ENCODE measurements at regions not wholly inside any gene's neighbourhood (a gene's known extent, or its start where the extent isn't known, plus 50 kb on each side); places are given as distances from the start of the nearest gene placed in this dataset.
A peak's percentile ranks its signal among the peaks of the same experiment; 100 is the strongest.

DNA sequence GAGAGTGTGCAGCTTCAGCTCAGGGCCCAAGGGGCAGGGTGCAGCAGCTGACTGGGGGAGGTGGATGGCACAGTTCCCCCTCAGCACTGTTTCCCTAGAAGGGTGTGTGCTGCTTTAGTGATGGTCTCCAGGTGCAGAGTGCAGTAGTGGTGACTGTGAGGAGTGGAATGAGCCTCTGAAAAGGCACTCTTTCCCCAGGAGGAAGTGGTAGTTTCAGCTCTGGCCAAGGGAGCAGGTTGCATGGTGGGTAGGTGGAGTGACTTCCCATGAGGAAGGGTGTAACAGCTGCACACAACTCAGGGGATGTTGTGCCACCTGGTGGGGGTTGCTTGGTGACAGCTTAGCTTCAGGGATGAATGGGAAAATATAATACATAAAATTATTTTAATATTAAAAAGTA is 251.5 kb upstream of the NXPH2 start:
- DNase-seq (ENCODE audit: low read depth in 1 of 2, low spot score in 1 of 2), result peak; percentile 10 to 40

DNA sequence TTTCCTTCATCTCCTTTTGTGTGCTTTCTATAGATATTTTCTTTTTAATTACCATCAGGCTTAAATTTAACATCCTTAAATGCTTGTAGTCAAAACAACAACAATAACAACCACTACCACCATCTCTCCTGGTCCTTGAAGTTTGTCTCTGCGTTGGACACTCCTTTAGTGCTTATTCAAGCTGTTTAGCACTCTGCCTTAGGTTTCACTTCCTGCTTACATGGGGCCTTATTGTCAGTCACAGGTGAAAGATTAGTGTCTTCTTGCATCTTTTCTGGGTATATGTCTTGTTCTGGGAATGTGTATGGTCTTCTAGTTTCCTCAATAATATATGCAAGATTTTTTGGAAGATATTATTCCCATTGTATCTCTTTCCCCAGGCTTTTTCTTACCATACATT is 240.1 kb upstream of the NXPH2 start:
- Histone ChIP-seq H3K27ac (replicated peaks) (no peak overlapping the region), H3K4me3 (replicated peaks; ENCODE audit: insufficient read depth, low read length) (no peak overlapping the region), H3K27me3 (ENCODE audit: insufficient read depth, poor library complexity, severe bottlenecking) (no peaks in the 10 kb centered on the region)
- TF ChIP-seq POLR2AphosphoS5 (IDR thresholded peaks at IDR 0.05; ENCODE audit: low read depth) (no peak), SPI1 (IDR thresholded peaks at IDR 0.05; ENCODE audit: borderline replicate concordance, low read depth) (no peak), GABPA (IDR thresholded peaks at IDR 0.05; ENCODE audit: low read depth) (no peak)
- no peak for DNase-seq (ENCODE audit: low read depth in 1 of 2, low spot score in 1 of 2)

More for the DNA sequence above, 251.5 kb upstream of the NXPH2 start:
- Histone ChIP-seq H3K27me3 (ENCODE audit: insufficient read depth, poor library complexity, severe bottlenecking) (no peaks in the 10 kb centered on the region), H3K27ac (replicated peaks) (no peak overlapping the region), H3K4me3 (replicated peaks; ENCODE audit: insufficient read depth, low read length) (no peak overlapping the region)
- TF ChIP-seq, protein P1, sequence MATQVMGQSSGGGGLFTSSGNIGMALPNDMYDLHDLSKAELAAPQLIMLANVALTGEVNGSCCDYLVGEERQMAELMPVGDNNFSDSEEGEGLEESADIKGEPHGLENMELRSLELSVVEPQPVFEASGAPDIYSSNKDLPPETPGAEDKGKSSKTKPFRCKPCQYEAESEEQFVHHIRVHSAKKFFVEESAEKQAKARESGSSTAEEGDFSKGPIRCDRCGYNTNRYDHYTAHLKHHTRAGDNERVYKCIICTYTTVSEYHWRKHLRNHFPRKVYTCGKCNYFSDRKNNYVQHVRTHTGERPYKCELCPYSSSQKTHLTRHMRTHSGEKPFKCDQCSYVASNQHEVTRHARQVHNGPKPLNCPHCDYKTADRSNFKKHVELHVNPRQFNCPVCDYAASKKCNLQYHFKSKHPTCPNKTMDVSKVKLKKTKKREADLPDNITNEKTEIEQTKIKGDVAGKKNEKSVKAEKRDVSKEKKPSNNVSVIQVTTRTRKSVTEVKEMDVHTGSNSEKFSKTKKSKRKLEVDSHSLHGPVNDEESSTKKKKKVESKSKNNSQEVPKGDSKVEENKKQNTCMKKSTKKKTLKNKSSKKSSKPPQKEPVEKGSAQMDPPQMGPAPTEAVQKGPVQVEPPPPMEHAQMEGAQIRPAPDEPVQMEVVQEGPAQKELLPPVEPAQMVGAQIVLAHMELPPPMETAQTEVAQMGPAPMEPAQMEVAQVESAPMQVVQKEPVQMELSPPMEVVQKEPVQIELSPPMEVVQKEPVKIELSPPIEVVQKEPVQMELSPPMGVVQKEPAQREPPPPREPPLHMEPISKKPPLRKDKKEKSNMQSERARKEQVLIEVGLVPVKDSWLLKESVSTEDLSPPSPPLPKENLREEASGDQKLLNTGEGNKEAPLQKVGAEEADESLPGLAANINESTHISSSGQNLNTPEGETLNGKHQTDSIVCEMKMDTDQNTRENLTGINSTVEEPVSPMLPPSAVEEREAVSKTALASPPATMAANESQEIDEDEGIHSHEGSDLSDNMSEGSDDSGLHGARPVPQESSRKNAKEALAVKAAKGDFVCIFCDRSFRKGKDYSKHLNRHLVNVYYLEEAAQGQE (IDR thresholded peaks at IDR 0.05; ENCODE audit: insufficient replicate concordance, low read depth), result no peak
- peak; percentile 58; the same call in 1 of the 2 replicates for TF ChIP-seq SPI1 (IDR thresholded peaks at IDR 0.05; ENCODE audit: borderline replicate concordance, low read depth)
- TF ChIP-seq, protein P2, sequence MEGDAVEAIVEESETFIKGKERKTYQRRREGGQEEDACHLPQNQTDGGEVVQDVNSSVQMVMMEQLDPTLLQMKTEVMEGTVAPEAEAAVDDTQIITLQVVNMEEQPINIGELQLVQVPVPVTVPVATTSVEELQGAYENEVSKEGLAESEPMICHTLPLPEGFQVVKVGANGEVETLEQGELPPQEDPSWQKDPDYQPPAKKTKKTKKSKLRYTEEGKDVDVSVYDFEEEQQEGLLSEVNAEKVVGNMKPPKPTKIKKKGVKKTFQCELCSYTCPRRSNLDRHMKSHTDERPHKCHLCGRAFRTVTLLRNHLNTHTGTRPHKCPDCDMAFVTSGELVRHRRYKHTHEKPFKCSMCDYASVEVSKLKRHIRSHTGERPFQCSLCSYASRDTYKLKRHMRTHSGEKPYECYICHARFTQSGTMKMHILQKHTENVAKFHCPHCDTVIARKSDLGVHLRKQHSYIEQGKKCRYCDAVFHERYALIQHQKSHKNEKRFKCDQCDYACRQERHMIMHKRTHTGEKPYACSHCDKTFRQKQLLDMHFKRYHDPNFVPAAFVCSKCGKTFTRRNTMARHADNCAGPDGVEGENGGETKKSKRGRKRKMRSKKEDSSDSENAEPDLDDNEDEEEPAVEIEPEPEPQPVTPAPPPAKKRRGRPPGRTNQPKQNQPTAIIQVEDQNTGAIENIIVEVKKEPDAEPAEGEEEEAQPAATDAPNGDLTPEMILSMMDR (IDR thresholded peaks at IDR 0.05; ENCODE audit: insufficient read depth, low read length), result no peak

DNA sequence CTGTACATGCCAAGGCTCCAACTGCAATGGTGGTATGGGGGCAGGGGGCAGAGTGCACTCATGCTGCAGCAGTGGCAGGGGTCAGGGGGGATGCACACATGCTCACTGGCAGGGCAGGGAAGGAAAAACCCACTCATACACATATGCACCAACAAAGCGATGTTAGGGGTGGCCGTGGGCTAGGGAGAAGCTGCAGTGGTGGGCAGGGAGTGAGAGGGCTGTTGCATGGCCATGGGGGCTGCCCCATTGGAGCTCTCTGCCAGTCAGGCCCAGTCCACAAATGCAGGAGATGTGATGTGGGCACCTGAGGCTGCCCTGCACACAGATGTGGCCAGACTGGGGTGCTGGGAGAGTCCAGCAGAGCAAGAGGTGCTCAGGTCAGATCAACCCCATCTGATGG is 238.1 kb upstream of the NXPH2 start:
- no peak overlapping the region for H3K27ac ChIP-seq (replicated peaks)
- DNase-seq (ENCODE audit: low read depth in 1 of 2, low spot score in 1 of 2), result no peak
- H3K27me3 ChIP-seq (ENCODE audit: insufficient read depth, poor library complexity, severe bottlenecking), result no peaks in the 10 kb centered on the region
- TF ChIP-seq GABPA (IDR thresholded peaks at IDR 0.05; ENCODE audit: low read depth), result no peak
- TF ChIP-seq POLR2AphosphoS5 (IDR thresholded peaks at IDR 0.05; ENCODE audit: low read depth), result no peak
- TF ChIP-seq, protein P1 (IDR thresholded peaks at IDR 0.05; ENCODE audit: insufficient replicate concordance, low read depth), result no peak
- TF ChIP-seq, protein P2 (IDR thresholded peaks at IDR 0.05; ENCODE audit: insufficient read depth, low read length), result no peak
- H3K4me3 ChIP-seq (replicated peaks; ENCODE audit: insufficient read depth, low read length), result no peak overlapping the region

DNA sequence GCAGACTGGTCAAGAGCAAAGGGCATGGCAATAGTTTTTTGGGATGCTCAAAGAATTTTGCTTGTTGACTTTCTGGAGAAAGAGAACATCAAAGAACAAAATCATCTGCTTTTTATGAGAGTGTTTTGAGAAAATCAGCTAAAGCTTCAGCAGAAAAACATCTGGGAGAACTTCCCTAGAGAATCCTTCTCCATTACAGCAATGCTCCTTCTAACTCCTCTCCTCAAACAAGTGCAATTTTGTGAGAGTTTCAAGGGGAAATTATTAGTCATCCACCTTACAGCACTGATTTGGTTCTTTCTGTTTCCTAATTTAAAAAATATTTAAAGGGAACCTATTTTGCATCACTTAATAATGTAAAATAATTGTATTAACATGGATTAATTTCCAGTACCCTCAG is 226.9 kb upstream of the NXPH2 start:
- no peak overlapping the region for H3K4me3 ChIP-seq (replicated peaks; ENCODE audit: insufficient read depth, low read length)
- H3K27ac ChIP-seq (replicated peaks), result no peak overlapping the region
- H3K27me3 ChIP-seq (ENCODE audit: insufficient read depth, poor library complexity, severe bottlenecking), result no peaks in the 10 kb centered on the region
- DNase-seq (ENCODE audit: low read depth in 1 of 2, low spot score in 1 of 2), result no peak
- TF ChIP-seq GABPA (IDR thresholded peaks at IDR 0.05; ENCODE audit: low read depth), result no peak
- no peak for TF ChIP-seq POLR2AphosphoS5 (IDR thresholded peaks at IDR 0.05; ENCODE audit: low read depth)
- TF ChIP-seq SPI1 (IDR thresholded peaks at IDR 0.05; ENCODE audit: borderline replicate concordance, low read depth), result no peak
- TF ChIP-seq, protein P2 (IDR thresholded peaks at IDR 0.05; ENCODE audit: insufficient read depth, low read length), result no peak
- TF ChIP-seq, protein P1 (IDR thresholded peaks at IDR 0.05; ENCODE audit: insufficient replicate concordance, low read depth), result no peak
